Hepatocyte (in vitro differentiated cells): ENCODE measurements at regions not wholly inside any gene's neighbourhood (a gene's known extent, or its start where the extent isn't known, plus 50 kb on each side); places are given as distances from the start of the nearest gene placed in this dataset. TPM values are rescaled to one million over a fixed set of nuclear protein-coding genes. Genes with fewer than 3 reads are reported as not detected.

Experiments used
- DNase-seq: peaks from one replicate; pipeline ENCODE4 v3.0.0-alpha.2; 2016; ENCODE audit warnings: low spot score
- H2AFZ ChIP-seq: fragments of 200-600 bp; sonication (generic); 2 replicates; pipeline ENCODE4 v1.6.0; 2016; ENCODE audit warnings: antibody characterized with exemption, mild to moderate bottlenecking
- H3K27ac ChIP-seq: fragments of 200-600 bp; sonication (generic); 2 replicates; pipeline ENCODE4 v1.5.1; 2016; ENCODE audit warnings: mild to moderate bottlenecking
- H3K27me3 ChIP-seq: fragments of 200-600 bp; sonication (generic); 2 replicates; pipeline ENCODE4 v1.6.1; 2016
- H3K36me3 ChIP-seq: fragments of 200-600 bp; sonication (generic); replicated peaks from 2 replicates; pipeline ENCODE4 v1.5.1; 2016; ENCODE audit warnings: low read depth; ENCODE audit not compliant: insufficient read depth
- H3K4me1 ChIP-seq: fragments of 200-600 bp; sonication (generic); 2 replicates; pipeline ENCODE4 v1.5.1; 2016; ENCODE audit warnings: mild to moderate bottlenecking, moderate library complexity; ENCODE audit not compliant: insufficient read depth
- H3K4me2 ChIP-seq: fragments of 200-600 bp; sonication (generic); 2 replicates; pipeline ENCODE4 v1.6.0; 2016
- H3K4me3 ChIP-seq: fragments of 200-600 bp; sonication (generic); 2 replicates; pipeline ENCODE4 v1.5.1; 2016; ENCODE audit warnings: mild to moderate bottlenecking
- H3K79me2 ChIP-seq: fragments of 200-600 bp; sonication (generic); 2 replicates; pipeline ENCODE4 v1.6.0; 2017; ENCODE audit warnings: mild to moderate bottlenecking
- H3K9me2 ChIP-seq: fragments of 200-600 bp; sonication (generic); replicated peaks from 2 replicates; pipeline ENCODE4 v1.6.0; 2017; ENCODE audit warnings: mild to moderate bottlenecking; ENCODE audit not compliant: insufficient read depth
- H3K9me3 ChIP-seq: fragments of 200-600 bp; sonication (generic); 2 replicates; pipeline ENCODE4 v1.5.1; 2016; ENCODE audit warnings: low read depth, mild to moderate bottlenecking
- H4K20me1 ChIP-seq: fragments of 200-600 bp; sonication (generic); 2 replicates; pipeline ENCODE4 v1.6.0; 2016; ENCODE audit warnings: mild to moderate bottlenecking; ENCODE audit not compliant: insufficient read depth, poor library complexity, severe bottlenecking
- EZH2 ChIP-seq: fragments of 200-600 bp; sonication (generic); IDR thresholded peaks from 2 replicates; pipeline ENCODE4 v1.6.1; 2016; ENCODE audit warnings: antibody characterized with exemption, mild to moderate bottlenecking, borderline replicate concordance
- EZH2phosphoT487 ChIP-seq: fragments of 200-600 bp; sonication (generic); IDR thresholded peaks from one replicate; pipeline ENCODE4 v1.6.1; 2018; ENCODE audit warnings: antibody characterized with exemption, mild to moderate bottlenecking, low read depth, moderate library complexity; ENCODE audit not compliant: unreplicated experiment, severe bottlenecking
- whole genome bisulfite sequencing: methylation state at CpG from one replicate; pipeline ENCODE4 v1.1.6; 2016; ENCODE audit warnings: low lambda C conversion rate; ENCODE audit errors: missing lambda C conversion rate; 5-methylcytosine and 5-hydroxymethylcytosine counted together
- small RNA-seq: library from RNA; depleted of rRNA; stranded (forward); fragments of <200 nt; gene quantifications from one replicate; pipeline ENCODE3, GENCODE V24; 2014
- TF ChIP-seq, protein P1 (sequence below): fragments of 200-600 bp; sonication (generic); IDR thresholded peaks from 2 replicates; pipeline ENCODE4 v1.5.1; 2016; ENCODE audit warnings: antibody characterized with exemption, mild to moderate bottlenecking; ENCODE audit not compliant: poor library complexity

DNA sequence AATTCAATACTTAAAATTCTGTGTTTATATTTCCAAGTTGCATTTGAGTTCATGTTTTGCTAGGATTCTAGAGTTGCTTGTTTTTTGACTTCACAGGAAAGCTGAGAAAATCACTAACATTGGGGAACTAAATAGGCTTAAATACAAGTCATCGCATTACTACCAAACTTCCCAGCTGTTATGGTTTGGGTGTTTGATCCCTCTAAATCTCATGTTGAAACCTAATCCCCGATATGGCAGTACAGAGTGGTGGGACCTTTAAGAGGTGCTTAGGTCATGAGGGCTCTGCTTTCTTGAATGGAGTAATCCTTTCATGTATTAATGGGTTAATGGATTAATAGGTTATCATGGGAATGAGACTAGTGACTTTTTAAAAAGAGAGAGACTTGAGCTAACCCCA, 77.2 kb upstream of the ARPP21 start:
- Histone ChIP-seq H3K27me3 (no peaks in the 10 kb centered on the region), H3K9me2 (no peaks in the 10 kb centered on the region), H3K4me2 (no peak overlapping the region), H3K27ac (no peak overlapping the region), H4K20me1 (no peaks in the 10 kb centered on the region), H3K79me2 (no peaks in the 10 kb centered on the region), H3K4me1 (no peaks in the 10 kb centered on the region), H3K9me3 (no peaks in the 10 kb centered on the region), H3K36me3 (no peaks in the 10 kb centered on the region), H2AFZ (no peak overlapping the region), H3K4me3 (no peak overlapping the region)
- no peak for DNase-seq
- no peak for TF ChIP-seq EZH2phosphoT487
- TF ChIP-seq, protein P1, sequence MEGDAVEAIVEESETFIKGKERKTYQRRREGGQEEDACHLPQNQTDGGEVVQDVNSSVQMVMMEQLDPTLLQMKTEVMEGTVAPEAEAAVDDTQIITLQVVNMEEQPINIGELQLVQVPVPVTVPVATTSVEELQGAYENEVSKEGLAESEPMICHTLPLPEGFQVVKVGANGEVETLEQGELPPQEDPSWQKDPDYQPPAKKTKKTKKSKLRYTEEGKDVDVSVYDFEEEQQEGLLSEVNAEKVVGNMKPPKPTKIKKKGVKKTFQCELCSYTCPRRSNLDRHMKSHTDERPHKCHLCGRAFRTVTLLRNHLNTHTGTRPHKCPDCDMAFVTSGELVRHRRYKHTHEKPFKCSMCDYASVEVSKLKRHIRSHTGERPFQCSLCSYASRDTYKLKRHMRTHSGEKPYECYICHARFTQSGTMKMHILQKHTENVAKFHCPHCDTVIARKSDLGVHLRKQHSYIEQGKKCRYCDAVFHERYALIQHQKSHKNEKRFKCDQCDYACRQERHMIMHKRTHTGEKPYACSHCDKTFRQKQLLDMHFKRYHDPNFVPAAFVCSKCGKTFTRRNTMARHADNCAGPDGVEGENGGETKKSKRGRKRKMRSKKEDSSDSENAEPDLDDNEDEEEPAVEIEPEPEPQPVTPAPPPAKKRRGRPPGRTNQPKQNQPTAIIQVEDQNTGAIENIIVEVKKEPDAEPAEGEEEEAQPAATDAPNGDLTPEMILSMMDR, result no peak
- 93% methylated on average over 2 of the region's 2 CpGs for WGBS

DNA sequence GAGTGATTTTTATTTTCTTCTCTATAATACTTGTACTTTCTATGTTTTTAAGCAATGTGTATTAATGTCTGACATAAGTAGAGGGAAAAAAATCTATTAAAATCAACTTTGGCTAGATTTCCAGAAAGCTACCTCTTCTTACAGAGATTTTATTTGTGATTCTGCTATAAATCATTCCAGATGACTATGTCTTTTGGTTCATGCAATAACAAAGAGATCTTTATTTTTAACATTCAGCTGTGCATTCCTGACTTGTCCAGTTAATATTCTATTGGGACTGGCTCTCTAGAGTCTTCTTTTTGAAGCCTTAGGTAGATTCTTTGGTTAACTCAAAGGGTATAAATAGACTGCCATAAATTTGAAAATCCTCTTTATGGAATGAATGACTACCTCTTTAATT, 74.3 kb upstream of the ARPP21 start:
- no peaks in the 10 kb centered on the region for H3K4me1 ChIP-seq
- no peaks in the 10 kb centered on the region for H3K27me3 ChIP-seq
- no peak for DNase-seq
- H3K9me2 ChIP-seq, result no peaks in the 10 kb centered on the region
- no peaks in the 10 kb centered on the region for H3K9me3 ChIP-seq
- H3K79me2 ChIP-seq, result no peaks in the 10 kb centered on the region
- no peak overlapping the region for H3K4me2 ChIP-seq
- H2AFZ ChIP-seq, result no peak overlapping the region
- no peak overlapping the region for H3K4me3 ChIP-seq
- H3K27ac ChIP-seq, result no peak overlapping the region
- H4K20me1 ChIP-seq, result no peaks in the 10 kb centered on the region
- TF ChIP-seq EZH2phosphoT487, result no peak
- no peak for TF ChIP-seq EZH2
- TF ChIP-seq, protein P1, result no peak
- no peaks in the 10 kb centered on the region for H3K36me3 ChIP-seq

Small RNAs in the stretch of these regions (small RNA-seq; reads per million reads assigned to genes)
- not detected for gene RNU6-243P
